DOHH2 (cell line): ENCODE measurements at regions not wholly inside any gene's neighbourhood (a gene's known extent, or its start where the extent isn't known, plus 50 kb on each side); places are given as distances from the start of the nearest gene placed in this dataset.

Experiments
- CTCF ChIP-seq: fragments of 200-600 bp; sonication (generic); IDR thresholded peaks from one replicate; pipeline ENCODE4 v1.5.1; 2014; ENCODE audit warnings: antibody characterized with exemption, mild to moderate bottlenecking, low read depth, low read length; ENCODE audit not compliant: poor library complexity, severe bottlenecking
- EZH2phosphoT487 ChIP-seq: fragments of 200-600 bp; sonication (generic); IDR thresholded peaks from 2 replicates; pipeline ENCODE4 v1.6.1; 2017; ENCODE audit warnings: borderline replicate concordance, mild to moderate bottlenecking, antibody characterized with exemption, low read length, moderate library complexity, mixed read lengths

GRCh38 chr6:1163501-1163900 lies 148.4 kb upstream of the FOXQ1 start:
- TF ChIP-seq CTCF = no peak
- no peak for TF ChIP-seq EZH2phosphoT487
